AG09309 (cell line): ENCODE measurements at regions not wholly inside any gene's neighbourhood (a gene's known extent, or its start where the extent isn't known, plus 50 kb on each side); places are given as distances from the start of the nearest gene placed in this dataset.

ENCODE experiments used
- DNase-seq: peaks from one replicate; pipeline ENCODE4 v3.0.0-alpha.2; 2010; ENCODE audit warnings: low read depth
- H3K4me3 ChIP-seq: 2 replicates; pipeline ENCODE4 v1.5.1; 2011; ENCODE audit warnings: mild to moderate bottlenecking, low read depth, low read length, moderate library complexity; ENCODE audit not compliant: control insufficient read depth
- TF ChIP-seq, protein P1 (sequence below): IDR thresholded peaks from 2 replicates; pipeline ENCODE4 v1.5.1; 2011; ENCODE audit warnings: mild to moderate bottlenecking, low read depth, low read length, inconsistent platforms; ENCODE audit not compliant: insufficient read depth, control insufficient read depth; ENCODE audit errors: missing control alignments

- DNase-seq = no peak
- no peak overlapping the region for H3K4me3 ChIP-seq
- TF ChIP-seq, protein P1, sequence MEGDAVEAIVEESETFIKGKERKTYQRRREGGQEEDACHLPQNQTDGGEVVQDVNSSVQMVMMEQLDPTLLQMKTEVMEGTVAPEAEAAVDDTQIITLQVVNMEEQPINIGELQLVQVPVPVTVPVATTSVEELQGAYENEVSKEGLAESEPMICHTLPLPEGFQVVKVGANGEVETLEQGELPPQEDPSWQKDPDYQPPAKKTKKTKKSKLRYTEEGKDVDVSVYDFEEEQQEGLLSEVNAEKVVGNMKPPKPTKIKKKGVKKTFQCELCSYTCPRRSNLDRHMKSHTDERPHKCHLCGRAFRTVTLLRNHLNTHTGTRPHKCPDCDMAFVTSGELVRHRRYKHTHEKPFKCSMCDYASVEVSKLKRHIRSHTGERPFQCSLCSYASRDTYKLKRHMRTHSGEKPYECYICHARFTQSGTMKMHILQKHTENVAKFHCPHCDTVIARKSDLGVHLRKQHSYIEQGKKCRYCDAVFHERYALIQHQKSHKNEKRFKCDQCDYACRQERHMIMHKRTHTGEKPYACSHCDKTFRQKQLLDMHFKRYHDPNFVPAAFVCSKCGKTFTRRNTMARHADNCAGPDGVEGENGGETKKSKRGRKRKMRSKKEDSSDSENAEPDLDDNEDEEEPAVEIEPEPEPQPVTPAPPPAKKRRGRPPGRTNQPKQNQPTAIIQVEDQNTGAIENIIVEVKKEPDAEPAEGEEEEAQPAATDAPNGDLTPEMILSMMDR = no peak
These were observed 56.2 kb upstream of the CLDN5 start for GRCh38 chr22:19580291-19580890.

- no peak for DNase-seq
- TF ChIP-seq, protein P1 = no peak
- H3K4me3 ChIP-seq = no peak overlapping the region
These were observed 58.0 kb upstream of the CLDN5 start for GRCh38 chr22:19582033-19582693.

GRCh38 chr22:19586922-19587684, 62.9 kb upstream of the CLDN5 start:
- H3K4me3 ChIP-seq = no peak overlapping the region
- TF ChIP-seq, protein P1 = no peak
- no peak for DNase-seq

DNA sequence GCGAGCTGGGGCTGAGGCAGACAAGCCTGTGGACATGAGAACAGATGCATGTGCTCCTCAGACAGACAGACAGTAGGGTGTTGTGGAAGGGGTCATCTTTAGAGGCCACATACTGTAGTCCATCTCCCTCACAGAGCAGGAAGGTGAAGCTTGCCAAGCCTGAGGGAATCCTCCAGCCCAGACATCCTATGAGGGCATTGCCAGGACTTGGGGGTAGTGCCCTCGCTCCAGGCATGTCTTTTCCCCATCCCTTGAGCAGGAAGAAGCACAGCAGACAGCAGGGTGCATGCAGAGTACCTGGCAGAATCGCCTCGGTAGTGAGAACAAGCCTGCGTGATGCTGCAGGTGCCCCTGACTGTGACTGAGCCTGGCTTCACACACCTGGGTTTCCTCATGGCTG, 66.5 kb upstream of the CLDN5 start:
- H3K4me3 ChIP-seq = no peak overlapping the region
- TF ChIP-seq, protein P1 = no peak
- DNase-seq = no peak

DNA sequence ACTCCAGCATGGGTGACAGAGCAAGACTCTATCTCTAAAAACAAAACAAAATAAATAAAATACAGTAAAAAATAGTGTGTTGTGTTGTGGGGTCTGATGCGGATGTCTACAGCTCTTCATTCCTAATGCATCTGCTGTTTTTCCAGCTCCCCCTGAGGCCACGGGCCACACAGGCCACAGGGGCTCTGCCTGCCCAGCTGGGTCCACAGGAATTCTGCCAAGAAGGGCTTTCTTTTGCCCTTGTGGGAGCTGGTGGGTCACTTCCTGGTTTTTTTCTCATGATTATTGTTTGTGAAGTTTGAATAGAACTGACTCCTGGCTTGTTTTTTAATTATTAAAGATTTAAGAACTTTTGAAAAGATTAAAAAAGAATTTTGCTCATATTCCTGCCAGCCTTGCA, 67.4 kb upstream of the CLDN5 start:
- TF ChIP-seq, protein P1 = no peak
- no peak overlapping the region for H3K4me3 ChIP-seq
- no peak for DNase-seq

DNA sequence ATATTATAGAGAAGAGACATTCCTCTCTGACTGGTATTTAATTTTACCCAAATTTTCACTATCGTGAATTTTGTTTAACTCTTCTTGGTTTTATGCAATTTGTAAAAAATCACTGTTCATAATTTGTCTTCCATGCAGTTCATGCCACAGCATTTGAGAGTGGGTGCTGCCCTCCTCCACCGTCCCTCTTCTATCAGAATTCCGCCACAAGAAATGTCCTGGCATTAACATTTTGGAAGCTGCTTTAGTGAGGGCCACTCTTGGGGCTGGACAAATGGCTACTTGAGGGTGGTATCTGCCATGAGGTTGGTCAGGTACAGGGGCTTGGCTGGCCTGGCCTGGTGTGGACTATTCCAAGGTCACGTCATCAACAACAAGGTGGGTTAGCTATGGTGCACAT, 68.3 kb upstream of the CLDN5 start:
- DNase-seq = no peak
- no peak overlapping the region for H3K4me3 ChIP-seq
- TF ChIP-seq, protein P1 = no peak
